Activated naive CD8-positive, alpha-beta T cell treated with anti-CD3 and anti-CD28 coated beads, Interleukin-2, amount 10 ng/mL, durations not matched to agents 7 days and 5 days (primary cell): ENCODE measurements at regions not wholly inside any gene's neighbourhood (a gene's known extent, or its start where the extent isn't known, plus 50 kb on each side); places are given as distances from the start of the nearest gene placed in this dataset.
A peak's percentile ranks its signal among the peaks of the same experiment; 100 is the strongest.
"Not testable (repeated sequence)": the region's sequence is repeated elsewhere in the genome, so short reads cannot be mapped to it uniquely, and the experiment has no call there.

Experiments
- ATAC-seq: fragments of 150-1000 bp; cut with Tn5 transposase; one replicate; pipeline ENCODE4 v1.10.0; 2021; ENCODE audit warnings: low read depth, moderate library complexity
- POLR2A ChIA-PET: fragments of 350-600 bp; sonication (Branson Sonifier 250); formaldehyde crosslinking; loops from one replicate; lab custom pipeline; 2021; ENCODE audit warnings: antibody characterized with exemption; lab: Charles Lee
- DNase-seq: peaks from one replicate; pipeline ENCODE4 v3.0.0; 2021
- H3K27ac Mint-ChIP-seq: one replicate; pipeline ENCODE4 v1.8.0; 2022; ENCODE audit warnings: mild to moderate bottlenecking, mixed read lengths
- H3K27me3 Mint-ChIP-seq: one replicate; pipeline ENCODE4 v1.8.0; 2022; ENCODE audit warnings: mild to moderate bottlenecking, moderate library complexity, mixed read lengths
- H3K36me3 Mint-ChIP-seq: one replicate; pipeline ENCODE4 v1.8.0; 2021; ENCODE audit warnings: mild to moderate bottlenecking, mixed read lengths
- H3K4me1 Mint-ChIP-seq: one replicate; pipeline ENCODE4 v1.8.0; 2021; ENCODE audit warnings: mixed read lengths
- H3K4me3 Mint-ChIP-seq: one replicate; pipeline ENCODE4 v1.8.0; 2022; ENCODE audit warnings: mild to moderate bottlenecking, moderate library complexity, mixed read lengths
- H3K9me3 Mint-ChIP-seq: one replicate; pipeline ENCODE4 v1.8.0; 2021; ENCODE audit warnings: mixed read lengths

GRCh38 chr7:131157530-131158243 is 170.0 kb upstream of the MKLN1 start:
- H3K4me3 Mint-ChIP-seq = no peak overlapping the region
- H3K36me3 Mint-ChIP-seq = no peaks in the 10 kb centered on the region
- H3K27me3 Mint-ChIP-seq = peaks cover 9% of the 10 kb centered on the region
- H3K27ac Mint-ChIP-seq = no peak overlapping the region
- ATAC-seq (no peak), DNase-seq (no peak)
- H3K4me1 Mint-ChIP-seq = peaks cover 4% of the 10 kb centered on the region
- POLR2A ChIA-PET = no interaction called here
- no peaks in the 10 kb centered on the region for H3K9me3 Mint-ChIP-seq

GRCh38 chr7:131158244-131158636 is 169.4 kb upstream of the MKLN1 start:
- H3K9me3 Mint-ChIP-seq, H3K27me3 Mint-ChIP-seq, DNase-seq, H3K36me3 Mint-ChIP-seq, H3K4me1 Mint-ChIP-seq, POLR2A ChIA-PET, ATAC-seq, H3K4me3 Mint-ChIP-seq, H3K27ac Mint-ChIP-seq: not testable (repeated sequence)

- Mint-ChIP-seq H3K27me3 (peaks cover 6% of the 10 kb centered on the region), H3K4me1 (no peaks in the 10 kb centered on the region), H3K4me3 (no peak overlapping the region), H3K36me3 (no peaks in the 10 kb centered on the region), H3K27ac (no peak overlapping the region), H3K9me3 (no peaks in the 10 kb centered on the region)
- POLR2A ChIA-PET = no interaction called here
- ATAC-seq (no peak), DNase-seq (no peak)
These were observed 167.7 kb upstream of the MKLN1 start for GRCh38 chr7:131159961-131160361.

GRCh38 chr7:131161103-131161502 is 166.6 kb upstream of the MKLN1 start:
- no peak overlapping the region for H3K27ac Mint-ChIP-seq
- no peaks in the 10 kb centered on the region for H3K4me1 Mint-ChIP-seq
- no peaks in the 10 kb centered on the region for H3K36me3 Mint-ChIP-seq
- no peak for ATAC-seq
- H3K27me3 Mint-ChIP-seq = peaks cover 6% of the 10 kb centered on the region
- H3K9me3 Mint-ChIP-seq = no peaks in the 10 kb centered on the region
- no peak for DNase-seq
- POLR2A ChIA-PET = interaction anchor here (0.6 kb wide), 1 partner anchor 391 kb away, joined by 3 read pairs; no protein-coding TSS in a partner anchor
- H3K4me3 Mint-ChIP-seq = no peak overlapping the region

DNA sequence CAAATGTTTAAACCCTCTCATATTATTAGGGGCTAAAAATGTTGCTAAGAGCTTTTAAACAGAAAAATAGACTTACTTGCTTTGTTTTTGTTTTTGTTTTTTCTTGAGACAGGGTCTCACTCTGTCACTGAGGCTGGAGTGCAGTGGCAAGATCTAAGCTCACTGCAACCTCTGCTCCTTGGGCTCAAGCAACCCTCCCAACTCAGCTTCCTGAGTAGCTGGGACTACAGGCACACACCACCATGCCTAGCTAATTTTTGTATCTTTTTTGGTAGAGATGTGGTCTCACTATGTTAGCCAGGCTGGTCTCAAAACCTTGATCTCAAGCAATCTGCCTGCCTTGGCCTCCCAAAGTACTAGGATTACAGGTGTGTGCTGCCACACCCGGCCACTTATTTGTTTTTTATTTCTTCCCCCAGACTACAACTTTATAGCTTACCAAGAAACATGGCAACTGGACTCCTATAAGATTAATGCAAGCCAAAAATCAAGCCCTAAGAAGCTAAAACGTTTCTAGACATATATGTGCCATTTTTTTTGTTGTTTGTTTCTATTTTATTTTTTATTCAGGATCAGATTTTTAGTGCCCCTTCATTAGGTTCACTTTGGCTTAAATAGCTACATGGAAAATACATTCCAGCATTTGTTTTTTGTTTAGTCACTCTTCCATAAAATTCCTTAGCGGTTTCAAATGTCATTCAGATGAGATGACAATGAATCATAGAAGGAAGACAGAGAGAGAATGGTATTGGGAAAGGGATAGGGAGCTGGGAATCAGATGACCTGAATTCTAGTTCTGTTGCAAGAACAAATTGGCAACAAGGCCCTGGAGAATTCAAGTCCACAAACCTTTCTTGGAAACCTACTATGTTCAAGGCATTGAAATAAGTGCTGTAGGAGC is 163.4 kb upstream of the MKLN1 start:
- peaks cover 1% of the 10 kb centered on the region for H3K27me3 Mint-ChIP-seq
- H3K9me3 Mint-ChIP-seq = no peaks in the 10 kb centered on the region
- no peak overlapping the region for H3K27ac Mint-ChIP-seq
- DNase-seq = no peak
- H3K4me1 Mint-ChIP-seq = no peaks in the 10 kb centered on the region
- H3K4me3 Mint-ChIP-seq = no peak overlapping the region
- ATAC-seq = no peak
- POLR2A ChIA-PET = no interaction called here
- no peaks in the 10 kb centered on the region for H3K36me3 Mint-ChIP-seq

GRCh38 chr7:131166066-131166465 is 161.6 kb upstream of the MKLN1 start:
- ATAC-seq = no peak
- POLR2A ChIA-PET = no interaction called here
- H3K27ac Mint-ChIP-seq = no peak overlapping the region

GRCh38 chr7:131170440-131171271 is 157.0 kb upstream of the MKLN1 start:
- Mint-ChIP-seq H3K27me3 (peaks cover 3% of the 10 kb centered on the region), H3K4me1 (no peaks in the 10 kb centered on the region), H3K4me3 (no peak overlapping the region), H3K9me3 (no peaks in the 10 kb centered on the region), H3K36me3 (no peaks in the 10 kb centered on the region), H3K27ac (no peak overlapping the region)
- ATAC-seq (no peak), DNase-seq (no peak)
- POLR2A ChIA-PET = no interaction called here

More at GRCh38 chr7:131166066-131166465, 161.6 kb upstream of the MKLN1 start:
- no peaks in the 10 kb centered on the region for H3K9me3 Mint-ChIP-seq
- H3K27me3 Mint-ChIP-seq = peaks cover 3% of the 10 kb centered on the region
- H3K4me3 Mint-ChIP-seq = no peak overlapping the region
- DNase-seq = no peak
- no peaks in the 10 kb centered on the region for H3K36me3 Mint-ChIP-seq
- H3K4me1 Mint-ChIP-seq = no peaks in the 10 kb centered on the region

- DNase-seq (no peak), ATAC-seq (no peak)
- H3K36me3 Mint-ChIP-seq = no peaks in the 10 kb centered on the region
- no peaks in the 10 kb centered on the region for H3K9me3 Mint-ChIP-seq
- no peak overlapping the region for H3K4me3 Mint-ChIP-seq
- peaks cover 3% of the 10 kb centered on the region for H3K27me3 Mint-ChIP-seq
- POLR2A ChIA-PET = no interaction called here
- H3K27ac Mint-ChIP-seq = no peak overlapping the region
- no peaks in the 10 kb centered on the region for H3K4me1 Mint-ChIP-seq
These were observed 154.4 kb upstream of the MKLN1 start for GRCh38 chr7:131173145-131173890.

DNA sequence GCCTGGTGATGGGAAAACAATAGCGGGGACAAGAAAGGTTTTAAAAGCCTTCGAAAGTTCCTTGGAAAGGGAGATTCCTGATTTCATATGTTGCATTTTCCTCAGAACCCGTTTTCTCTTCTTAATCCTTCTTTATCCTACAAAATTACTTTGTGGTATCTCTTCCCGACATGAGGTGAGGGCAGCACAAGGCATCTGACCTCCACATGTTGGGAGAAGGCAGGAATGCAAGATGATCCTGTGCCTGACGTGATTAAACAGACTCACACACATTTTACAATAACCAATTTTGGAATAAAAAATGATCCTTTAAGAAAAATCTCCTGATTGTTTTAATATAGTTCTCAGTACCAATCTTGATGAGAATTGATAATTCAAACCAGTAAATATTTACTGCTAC is 153.3 kb upstream of the MKLN1 start:
- DNase-seq (no peak), ATAC-seq (no peak)
- H3K27me3 Mint-ChIP-seq = peaks cover 3% of the 10 kb centered on the region
- no peaks in the 10 kb centered on the region for H3K36me3 Mint-ChIP-seq
- no peaks in the 10 kb centered on the region for H3K9me3 Mint-ChIP-seq
- H3K27ac Mint-ChIP-seq = no peak overlapping the region
- POLR2A ChIA-PET = no interaction called here
- no peak overlapping the region for H3K4me3 Mint-ChIP-seq
- H3K4me1 Mint-ChIP-seq = no peaks in the 10 kb centered on the region

- POLR2A ChIA-PET = no interaction called here
- Mint-ChIP-seq H3K27me3 (peaks cover 1% of the 10 kb centered on the region), H3K27ac (no peak overlapping the region), H3K36me3 (no peaks in the 10 kb centered on the region), H3K4me1 (no peaks in the 10 kb centered on the region), H3K4me3 (no peak overlapping the region), H3K9me3 (no peaks in the 10 kb centered on the region)
- ATAC-seq (no peak), DNase-seq (no peak)
These were observed 152.8 kb upstream of the MKLN1 start for GRCh38 chr7:131174855-131175254.

GRCh38 chr7:131182446-131183058 is 145.1 kb upstream of the MKLN1 start:
- ATAC-seq (no peak), DNase-seq (no peak)
- no peak overlapping the region for H3K4me3 Mint-ChIP-seq
- no peaks in the 10 kb centered on the region for H3K27me3 Mint-ChIP-seq
- H3K36me3 Mint-ChIP-seq = no peaks in the 10 kb centered on the region
- POLR2A ChIA-PET = no interaction called here
- H3K4me1 Mint-ChIP-seq = peaks cover 14% of the 10 kb centered on the region
- H3K9me3 Mint-ChIP-seq = peaks cover 2% of the 10 kb centered on the region
- H3K27ac Mint-ChIP-seq = no peak overlapping the region

GRCh38 chr7:131183072-131183471 is 144.6 kb upstream of the MKLN1 start:
- ATAC-seq (no peak), DNase-seq (no peak)
- H3K27ac Mint-ChIP-seq = peak overlapping the region; percentile 18
- no peaks in the 10 kb centered on the region for H3K27me3 Mint-ChIP-seq
- H3K9me3 Mint-ChIP-seq = peaks cover 2% of the 10 kb centered on the region
- H3K4me1 Mint-ChIP-seq = peaks cover 15% of the 10 kb centered on the region
- no peaks in the 10 kb centered on the region for H3K36me3 Mint-ChIP-seq
- H3K4me3 Mint-ChIP-seq = no peak overlapping the region
- POLR2A ChIA-PET = interaction anchor here (1.0 kb wide), 1 partner anchor 53 kb away, joined by 3 read pairs; no protein-coding TSS in a partner anchor
